ENCODE measurements at regions not wholly inside any gene's neighbourhood (a gene's known extent, or its start where the extent isn't known, plus 50 kb on each side); places are given as distances from the start of the nearest gene placed in this dataset.

DNA sequence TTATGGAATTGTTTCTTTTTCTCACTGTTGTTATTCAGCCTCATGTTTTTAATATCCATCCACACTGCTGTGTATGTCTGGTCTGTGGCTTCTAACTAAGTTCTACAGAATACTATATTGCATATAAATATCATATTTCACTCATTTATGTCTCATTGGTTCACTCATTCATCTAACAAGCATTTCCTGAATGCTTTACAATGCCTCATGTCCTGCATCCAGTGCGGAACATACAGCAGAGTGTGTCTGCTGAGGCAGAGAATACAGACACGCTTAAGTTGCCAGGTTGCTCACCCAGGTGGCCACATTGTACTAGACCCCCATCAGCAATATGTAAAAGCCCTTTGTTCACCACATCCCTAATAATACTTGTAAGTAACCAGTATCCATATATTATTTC is 111.8 kb upstream of the CNTNAP2 start:
- Histone ChIP-seq H3K4me3 (no peak overlapping the region), H3K27me3 (no peaks in the 10 kb centered on the region), H3K9me3 (no peaks in the 10 kb centered on the region), H3K27ac (no peak overlapping the region), H3K4me1 (ENCODE audit: insufficient read depth) (no peaks in the 10 kb centered on the region), H3K36me3 (no peaks in the 10 kb centered on the region)
- 90 to 96% (median 93%) methylated on average over 2 of the region's 2 CpGs for WGBS, 3 donors
- intact Hi-C loops (cut with DNase I) = no loop called here
- no peak for DNase-seq
- TF ChIP-seq POLR2A (IDR thresholded peaks at IDR 0.05) = no peak
- TF ChIP-seq, protein P1, sequence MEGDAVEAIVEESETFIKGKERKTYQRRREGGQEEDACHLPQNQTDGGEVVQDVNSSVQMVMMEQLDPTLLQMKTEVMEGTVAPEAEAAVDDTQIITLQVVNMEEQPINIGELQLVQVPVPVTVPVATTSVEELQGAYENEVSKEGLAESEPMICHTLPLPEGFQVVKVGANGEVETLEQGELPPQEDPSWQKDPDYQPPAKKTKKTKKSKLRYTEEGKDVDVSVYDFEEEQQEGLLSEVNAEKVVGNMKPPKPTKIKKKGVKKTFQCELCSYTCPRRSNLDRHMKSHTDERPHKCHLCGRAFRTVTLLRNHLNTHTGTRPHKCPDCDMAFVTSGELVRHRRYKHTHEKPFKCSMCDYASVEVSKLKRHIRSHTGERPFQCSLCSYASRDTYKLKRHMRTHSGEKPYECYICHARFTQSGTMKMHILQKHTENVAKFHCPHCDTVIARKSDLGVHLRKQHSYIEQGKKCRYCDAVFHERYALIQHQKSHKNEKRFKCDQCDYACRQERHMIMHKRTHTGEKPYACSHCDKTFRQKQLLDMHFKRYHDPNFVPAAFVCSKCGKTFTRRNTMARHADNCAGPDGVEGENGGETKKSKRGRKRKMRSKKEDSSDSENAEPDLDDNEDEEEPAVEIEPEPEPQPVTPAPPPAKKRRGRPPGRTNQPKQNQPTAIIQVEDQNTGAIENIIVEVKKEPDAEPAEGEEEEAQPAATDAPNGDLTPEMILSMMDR (IDR thresholded peaks at IDR 0.05) = no peak
- TF ChIP-seq EP300 (IDR thresholded peaks at IDR 0.05) = no peak

DNA sequence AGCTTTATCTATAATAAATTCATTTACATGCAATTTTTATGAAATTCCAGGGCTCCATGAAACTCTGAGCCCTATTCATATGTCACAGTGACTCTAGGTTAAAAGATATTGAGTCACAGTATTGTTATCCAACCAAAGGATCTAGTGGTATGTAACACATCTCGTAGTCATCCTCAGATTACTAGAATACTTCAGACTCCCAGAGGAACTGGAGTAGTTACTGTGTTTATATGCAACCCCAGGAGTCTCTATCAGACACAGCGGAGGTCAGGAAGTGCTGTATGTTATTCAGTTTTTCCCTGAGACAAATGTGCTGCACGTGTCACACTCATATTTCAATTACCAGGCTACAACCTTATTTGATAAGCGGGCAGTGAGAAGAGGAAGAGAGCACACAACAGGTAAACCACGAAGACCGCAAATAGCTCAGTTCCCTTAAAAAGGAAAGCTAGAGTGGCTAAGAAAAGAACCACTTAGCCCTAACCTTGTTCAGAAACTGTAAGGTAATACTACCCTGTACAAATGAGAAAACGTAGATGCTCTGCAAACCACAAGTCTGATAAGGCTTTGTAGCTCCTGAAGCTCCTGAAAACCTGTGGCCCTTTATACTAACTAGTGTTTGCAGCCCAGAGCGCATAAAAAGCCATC is 114.0 kb upstream of the CNTNAP2 start:
- no peak overlapping the region for H3K4me3 ChIP-seq
- WGBS, 3 donors = 73 to 84% (median 78%) methylated on average over 8 of the region's 8 CpGs
- no peak overlapping the region for H3K27ac ChIP-seq
- no peaks in the 10 kb centered on the region for H3K36me3 ChIP-seq
- no peaks in the 10 kb centered on the region for H3K4me1 ChIP-seq (ENCODE audit: insufficient read depth)
- no peak for DNase-seq
- no peaks in the 10 kb centered on the region for H3K9me3 ChIP-seq
- H3K27me3 ChIP-seq = no peaks in the 10 kb centered on the region
- TF ChIP-seq, protein P1 (IDR thresholded peaks at IDR 0.05) = no peak
- TF ChIP-seq POLR2A (IDR thresholded peaks at IDR 0.05) (no peak), EP300 (IDR thresholded peaks at IDR 0.05) (no peak)
- intact Hi-C loops (cut with DNase I) = no loop called here

DNA sequence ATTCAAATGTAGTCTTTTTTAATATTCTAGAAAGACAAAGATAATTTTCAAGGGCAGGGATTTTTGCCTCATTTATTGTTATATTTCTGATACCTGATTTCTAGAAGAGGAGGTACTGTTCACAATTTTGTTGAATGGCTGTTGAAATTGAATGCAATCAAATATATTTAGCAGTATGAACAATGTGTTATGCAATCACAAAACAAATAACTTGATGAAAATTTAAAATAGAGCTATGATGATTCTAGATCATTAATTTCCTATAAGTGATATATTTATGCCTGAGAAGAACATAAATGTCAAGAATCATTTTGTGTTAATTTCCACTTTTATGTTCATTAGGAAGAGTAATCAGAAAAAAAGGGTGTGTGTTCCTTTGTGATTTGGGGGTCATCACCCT is 114.6 kb upstream of the CNTNAP2 start:
- no peak for TF ChIP-seq EP300 (IDR thresholded peaks at IDR 0.05)
- TF ChIP-seq, protein P1 (IDR thresholded peaks at IDR 0.05) = no peak
- TF ChIP-seq POLR2A (IDR thresholded peaks at IDR 0.05) = no peak
- no peaks in the 10 kb centered on the region for H3K9me3 ChIP-seq
- intact Hi-C loops (cut with DNase I) = no loop called here
- H3K27me3 ChIP-seq = no peaks in the 10 kb centered on the region
- no peaks in the 10 kb centered on the region for H3K36me3 ChIP-seq
- no peaks in the 10 kb centered on the region for H3K4me1 ChIP-seq (ENCODE audit: insufficient read depth)
- H3K27ac ChIP-seq = no peak overlapping the region
- no peak for DNase-seq
- no peak overlapping the region for H3K4me3 ChIP-seq

DNA sequence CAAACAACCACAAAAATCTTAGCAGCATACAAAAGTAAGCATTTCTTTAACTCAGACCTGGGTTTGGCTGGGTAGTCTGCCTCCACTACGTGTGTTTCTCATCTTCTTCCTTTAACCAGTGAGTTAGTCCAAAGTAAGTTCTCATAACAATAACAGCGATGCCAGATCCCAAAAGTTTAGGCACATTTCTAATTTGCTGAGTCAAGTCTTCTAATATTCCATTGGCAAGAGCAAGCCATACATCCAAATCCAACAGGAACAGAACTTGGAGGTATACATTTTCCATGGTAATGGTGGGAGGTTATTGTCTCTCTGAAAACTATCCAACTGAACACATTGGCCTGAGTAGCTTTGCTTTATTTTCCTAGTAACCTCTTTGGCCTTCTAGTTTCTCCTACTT is 115.7 kb upstream of the CNTNAP2 start:
- Histone ChIP-seq H3K4me1 (ENCODE audit: insufficient read depth) (no peaks in the 10 kb centered on the region), H3K4me3 (no peak overlapping the region), H3K9me3 (no peaks in the 10 kb centered on the region), H3K27me3 (no peaks in the 10 kb centered on the region), H3K36me3 (no peaks in the 10 kb centered on the region), H3K27ac (no peak overlapping the region)
- TF ChIP-seq EP300 (IDR thresholded peaks at IDR 0.05) (no peak), POLR2A (IDR thresholded peaks at IDR 0.05) (no peak)
- TF ChIP-seq, protein P1 (IDR thresholded peaks at IDR 0.05) = no peak
- intact Hi-C loops (cut with DNase I) = no loop called here
- 68 to 79% (median 70%) methylated on average over 2 of the region's 2 CpGs for WGBS, 3 donors
- no peak for DNase-seq
